Common myeloid progenitor, CD34-positive (primary cell): ENCODE measurements at regions not wholly inside any gene's neighbourhood (a gene's known extent, or its start where the extent isn't known, plus 50 kb on each side); places are given as distances from the start of the nearest gene placed in this dataset.
"Not testable (repeated sequence)": the region's sequence is repeated elsewhere in the genome, so short reads cannot be mapped to it uniquely, and the experiment has no call there.

Experiments used
- CTCF ChIA-PET: fragments of 350-600 bp; sonication (Branson Sonifier 250); formaldehyde crosslinking; loops from one replicate; lab custom pipeline; 2021; ENCODE audit warnings: antibody characterized with exemption; lab: Charles Lee
- POLR2A ChIA-PET: fragments of 350-600 bp; sonication (Branson Sonifier 250); formaldehyde crosslinking; loops from one replicate; lab custom pipeline; 2021; ENCODE audit warnings: antibody characterized with exemption; lab: Charles Lee
- DNase-seq, 3 donors: peaks; one replicate each; pipeline versions ENCODE4 v3.0.0 to v3.0.0-alpha.2; 2013
- H3K27ac ChIP-seq, 2 experiments: 1 replicate in 1 of 2; 2 replicates in 1 of 2; pipeline ENCODE4 v1.7.0; 2013; ENCODE audit warnings: inconsistent platforms in 2 of 2, low read length in 2 of 2, mild to moderate bottlenecking in 2 of 2, low read depth in 1 of 2, moderate library complexity in 1 of 2; ENCODE audit not compliant: severe bottlenecking in 2 of 2, insufficient read depth in 1 of 2, poor library complexity in 1 of 2
- H3K27me3 ChIP-seq, 5 experiments: replicated peaks in 2 of 5; 1 replicate in 3 of 5; 2 replicates in 2 of 5; pipeline versions ENCODE4 v1.6.1 to v1.7.0; 2013; ENCODE audit warnings: low read length in 4 of 5, mild to moderate bottlenecking in 2 of 5, moderate library complexity in 2 of 5, inconsistent platforms in 1 of 5; ENCODE audit not compliant: insufficient read depth in 5 of 5, control insufficient read depth in 4 of 5
- H3K36me3 ChIP-seq, 4 experiments: 1 replicate in 2 of 4; 2 replicates in 2 of 4; pipeline versions ENCODE4 v1.6.1 to v1.7.0; 2013; ENCODE audit warnings: low read length in 3 of 4, control low read depth in 1 of 4, mild to moderate bottlenecking in 1 of 4; ENCODE audit not compliant: control insufficient read depth in 4 of 4, insufficient read depth in 4 of 4
- H3K4me1 ChIP-seq, 4 experiments: 1 replicate in 3 of 4; 2 replicates in 1 of 4; pipeline versions ENCODE4 v1.6.1 to v1.7.1; 2013; ENCODE audit warnings: low read length in 3 of 4, mild to moderate bottlenecking in 3 of 4, control low read depth in 1 of 4, inconsistent platforms in 1 of 4, moderate library complexity in 1 of 4; ENCODE audit not compliant: control insufficient read depth in 4 of 4, insufficient read depth in 4 of 4; ENCODE audit errors: control extremely low read depth in 1 of 4
- H3K4me3 ChIP-seq, 7 experiments: 1 replicate in 4 of 7; 2 replicates in 3 of 7; pipeline versions ENCODE4 v1.5.1 to v1.7.0; 2013; ENCODE audit warnings: mild to moderate bottlenecking in 7 of 7, low read length in 6 of 7, moderate library complexity in 6 of 7, inconsistent platforms in 2 of 7, low read depth in 2 of 7, control low read depth in 1 of 7; ENCODE audit not compliant: insufficient read depth in 4 of 7, control insufficient read depth in 1 of 7; ENCODE audit errors: extremely low read depth in 1 of 7
- H3K9me3 ChIP-seq, 5 experiments: 1 replicate in 4 of 5; 2 replicates in 1 of 5; pipeline versions ENCODE4 v1.6.1 to v1.7.1; 2013; ENCODE audit warnings: low read length in 4 of 5, mild to moderate bottlenecking in 2 of 5, inconsistent platforms in 1 of 5, low read depth in 1 of 5, moderate library complexity in 1 of 5; ENCODE audit not compliant: control insufficient read depth in 4 of 5, insufficient read depth in 2 of 5; ENCODE audit errors: control extremely low read depth in 1 of 5
- WGBS: methylation state at CpG from one replicate; pipeline ENCODE4 v1.1.5; 2013; ENCODE audit not compliant: insufficient coverage; 5-methylcytosine and 5-hydroxymethylcytosine counted together

GRCh38 chr10:90032519-90032918, 331.1 kb downstream of the KIF20B start:
- H3K4me1 ChIP-seq, result no peaks in the 10 kb centered on the region
- no peak overlapping the region for H3K27ac ChIP-seq
- H3K9me3 ChIP-seq, result peaks cover 0 to 3% (median 0%) of the 10 kb centered on the region in 5 experiments
- ChIA-PET CTCF (no interaction called here), POLR2A (no interaction called here)
- H3K4me3 ChIP-seq, result no peak overlapping the region
- H3K27me3 ChIP-seq, result no peaks in the 10 kb centered on the region
- DNase-seq, result no peak
- H3K36me3 ChIP-seq, result no peaks in the 10 kb centered on the region

- H3K27me3 ChIP-seq, H3K36me3 ChIP-seq, H3K4me1 ChIP-seq, H3K27ac ChIP-seq, H3K4me3 ChIP-seq, DNase-seq, CTCF ChIA-PET, H3K9me3 ChIP-seq, POLR2A ChIA-PET: not testable (repeated sequence)
- WGBS, result no CpG with 5 or more reads among the region's 5 CpGs
Observed at GRCh38 chr10:90034862-90035261, 333.5 kb downstream of the KIF20B start.

GRCh38 chr10:90041585-90041984, 340.2 kb downstream of the KIF20B start:
- ChIA-PET POLR2A (no interaction called here), CTCF (interaction anchor here (1.5 kb wide), 1 partner anchor 17 kb away, joined by 3 read pairs; no protein-coding TSS in a partner anchor)
- Histone ChIP-seq H3K4me1 (no peaks in the 10 kb centered on the region), H3K4me3 (no peak overlapping the region), H3K27me3 (no peaks in the 10 kb centered on the region), H3K27ac (no peak overlapping the region), H3K36me3 (no peaks in the 10 kb centered on the region), H3K9me3 (peaks cover 0 to 1% (median 0%) of the 10 kb centered on the region in 5 experiments)
- no peak for DNase-seq
- 90% methylated on average over 2 of the region's 4 CpGs for WGBS

- Histone ChIP-seq H3K27ac (no peak overlapping the region), H3K4me3 (no peak overlapping the region)
- WGBS, result 88% methylated on average over 5 of the region's 7 CpGs
Observed at GRCh38 chr10:90042075-90042474, 340.7 kb downstream of the KIF20B start.

GRCh38 chr10:90047243-90047729, 345.9 kb downstream of the KIF20B start:
- H3K27ac ChIP-seq, result no peak overlapping the region
- H3K36me3 ChIP-seq, result no peaks in the 10 kb centered on the region
- POLR2A ChIA-PET, result no interaction called here
- peaks cover 0 to under 1% (median 0%) of the 10 kb centered on the region in 5 experiments for H3K27me3 ChIP-seq
- H3K9me3 ChIP-seq, result peaks cover 0 to 1% (median 0%) of the 10 kb centered on the region in 5 experiments
- CTCF ChIA-PET, result no interaction called here
- no peak overlapping the region for H3K4me3 ChIP-seq
- 100% methylated on average over 1 of the region's 3 CpGs for WGBS
- peak in 2 of 3 donors; percentile 0 to 15 for DNase-seq
- no peaks in the 10 kb centered on the region for H3K4me1 ChIP-seq

More at GRCh38 chr10:90042075-90042474, 340.7 kb downstream of the KIF20B start:
- ChIA-PET POLR2A (no interaction called here), CTCF (no interaction called here)
- Histone ChIP-seq H3K36me3 (no peaks in the 10 kb centered on the region), H3K9me3 (peaks cover 0 to 1% (median 0%) of the 10 kb centered on the region in 5 experiments), H3K4me1 (no peaks in the 10 kb centered on the region), H3K27me3 (no peaks in the 10 kb centered on the region)
- no peak for DNase-seq

GRCh38 chr10:90051053-90051452, 349.7 kb downstream of the KIF20B start:
- no peak overlapping the region for H3K27ac ChIP-seq
- no peaks in the 10 kb centered on the region for H3K9me3 ChIP-seq
- no peaks in the 10 kb centered on the region for H3K4me1 ChIP-seq
- no peak for DNase-seq
- no peak overlapping the region for H3K4me3 ChIP-seq
- CTCF ChIA-PET, result no interaction called here
- H3K27me3 ChIP-seq, result peaks cover 0 to 4% (median 0%) of the 10 kb centered on the region in 5 experiments
- H3K36me3 ChIP-seq, result no peaks in the 10 kb centered on the region
- POLR2A ChIA-PET, result no interaction called here

- DNase-seq, result no peak
- Histone ChIP-seq H3K36me3 (no peaks in the 10 kb centered on the region), H3K4me3 (no peak overlapping the region), H3K9me3 (no peaks in the 10 kb centered on the region), H3K27me3 (peaks cover 0 to 4% (median 0%) of the 10 kb centered on the region in 5 experiments), H3K27ac (no peak overlapping the region), H3K4me1 (no peaks in the 10 kb centered on the region)
- POLR2A ChIA-PET, result no interaction called here
- CTCF ChIA-PET, result no interaction called here
Observed at GRCh38 chr10:90051474-90051873, 350.1 kb downstream of the KIF20B start.
